ENCODE measurements at regions not wholly inside any gene's neighbourhood (a gene's known extent, or its start where the extent isn't known, plus 50 kb on each side); places are given as distances from the start of the nearest gene placed in this dataset.

DNA sequence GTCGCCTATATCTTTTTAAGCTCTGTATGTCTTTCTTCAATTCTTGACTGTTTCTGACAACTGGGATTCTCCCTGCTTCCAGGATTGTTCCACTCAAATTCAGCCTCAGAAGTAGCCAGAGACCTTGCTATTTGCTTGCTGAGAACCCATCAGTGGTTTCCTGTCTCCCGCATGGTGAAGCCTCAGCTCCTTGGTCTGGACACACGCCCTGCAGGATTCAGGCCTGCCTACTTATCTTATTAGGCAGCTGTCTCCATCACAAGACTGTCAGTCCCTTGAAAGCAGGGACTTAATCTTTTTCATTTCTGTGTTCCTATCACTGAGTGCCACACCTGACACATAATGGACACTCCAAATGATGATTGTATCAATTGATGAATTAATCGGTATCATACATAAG is 175.3 kb downstream of the PLPP3 start:
- TF ChIP-seq CTCF (conservative IDR thresholded peaks at IDR 0.05; ENCODE audit: low read depth, low read length): no peak
- no peak for TF ChIP-seq EZH2phosphoT487 (IDR thresholded peaks at IDR 0.05; ENCODE audit: borderline replicate concordance, low read length)
